ENCODE measurements at regions not wholly inside any gene's neighbourhood (a gene's known extent, or its start where the extent isn't known, plus 50 kb on each side); places are given as distances from the start of the nearest gene placed in this dataset.

- no peak for DNase-seq
Observed at GRCh38 chr14:100381395-100382105, 58.4 kb downstream of the SLC25A47 start.

DNA sequence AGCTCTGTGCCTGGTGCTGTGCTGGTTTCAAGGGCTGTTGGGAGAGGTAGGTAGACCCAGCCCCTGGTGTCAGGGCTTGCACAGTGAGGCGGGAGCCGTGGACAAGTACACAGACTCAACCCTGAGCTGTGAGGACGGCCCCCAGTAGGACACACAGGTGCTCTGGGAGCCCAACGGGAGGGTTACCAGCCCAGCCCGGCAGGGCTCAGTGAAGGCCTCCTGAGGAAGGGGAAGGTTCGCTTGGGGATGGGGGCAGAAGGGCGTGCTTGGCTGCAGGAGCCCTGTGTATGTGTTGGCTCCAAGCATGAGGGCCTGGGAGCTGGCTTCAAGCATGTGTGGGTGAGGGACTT, 58.9 kb downstream of the SLC25A47 start:
- DNase-seq = no peak

GRCh38 chr14:100383727-100384158, 60.6 kb downstream of the SLC25A47 start:
- DNase-seq = peak; percentile 64 to 72

DNA sequence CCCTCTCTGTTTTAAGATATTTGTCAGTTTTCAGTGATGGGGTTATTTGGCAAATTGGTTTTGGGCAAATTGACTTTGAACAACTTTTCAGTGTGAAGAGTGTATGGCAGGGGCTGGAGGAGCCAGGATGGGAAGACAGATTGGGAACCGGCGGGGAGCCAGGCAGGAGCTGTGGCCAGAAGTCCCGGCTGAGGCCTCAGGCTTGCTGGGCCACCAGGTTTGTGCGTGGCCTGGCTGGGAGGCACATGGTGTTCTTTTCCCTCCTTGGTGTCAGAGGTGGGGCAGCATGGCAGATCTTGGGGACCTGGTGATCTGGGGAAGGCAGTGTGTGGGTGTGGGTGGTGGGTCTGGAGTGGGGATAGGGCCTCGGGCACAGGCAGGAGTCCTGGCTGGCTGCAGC, 61.1 kb downstream of the SLC25A47 start:
- DNase-seq = no peak

DNA sequence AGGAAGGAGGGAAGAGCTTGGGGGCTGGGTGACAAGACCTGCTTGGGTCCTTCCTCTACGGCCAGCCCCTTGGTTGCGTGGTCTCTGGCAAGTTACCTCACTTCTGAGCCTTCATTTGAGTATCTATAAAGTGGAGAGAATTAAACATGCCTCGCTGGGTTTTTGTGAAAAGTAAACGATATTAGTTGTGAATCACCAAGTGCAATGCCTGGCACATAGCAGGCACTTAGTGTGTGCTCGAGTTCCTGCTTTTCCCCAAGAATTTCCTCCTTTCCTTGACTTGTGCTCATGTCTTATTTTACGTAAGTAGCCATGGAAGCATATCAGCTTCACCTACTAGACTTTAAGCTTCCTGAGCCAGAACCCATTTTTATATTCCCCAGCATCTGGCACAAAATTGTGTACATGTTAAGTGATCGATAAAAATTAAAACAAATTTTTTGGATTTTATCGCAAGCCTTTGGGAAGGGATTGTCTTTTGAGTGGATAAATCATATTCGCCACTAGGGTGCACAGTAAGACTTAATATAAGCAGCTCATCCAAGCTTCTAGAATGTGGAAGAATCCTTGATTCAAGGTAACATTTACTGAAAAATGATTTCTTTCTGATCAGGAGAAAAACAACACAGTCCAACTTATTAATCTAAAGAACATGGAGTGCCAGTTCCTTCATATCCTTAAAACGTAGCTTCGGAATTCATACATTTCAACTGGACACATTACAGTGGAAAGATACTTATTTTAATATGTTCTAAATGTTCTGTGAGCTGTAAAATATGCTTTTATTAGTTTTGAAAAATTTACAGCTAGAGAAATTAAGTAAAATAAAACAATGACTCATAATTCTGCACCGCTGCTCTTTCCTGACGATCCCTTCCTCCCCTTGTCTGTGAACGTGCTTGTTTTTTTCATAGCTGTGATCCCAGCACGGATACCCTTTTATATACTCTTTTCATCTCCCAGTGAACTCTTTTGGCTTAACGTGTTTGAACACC, 62.0 kb downstream of the SLC25A47 start:
- no peak for DNase-seq

GRCh38 chr14:100386121-100386520, 63.0 kb downstream of the SLC25A47 start:
- no peak for DNase-seq

DNA sequence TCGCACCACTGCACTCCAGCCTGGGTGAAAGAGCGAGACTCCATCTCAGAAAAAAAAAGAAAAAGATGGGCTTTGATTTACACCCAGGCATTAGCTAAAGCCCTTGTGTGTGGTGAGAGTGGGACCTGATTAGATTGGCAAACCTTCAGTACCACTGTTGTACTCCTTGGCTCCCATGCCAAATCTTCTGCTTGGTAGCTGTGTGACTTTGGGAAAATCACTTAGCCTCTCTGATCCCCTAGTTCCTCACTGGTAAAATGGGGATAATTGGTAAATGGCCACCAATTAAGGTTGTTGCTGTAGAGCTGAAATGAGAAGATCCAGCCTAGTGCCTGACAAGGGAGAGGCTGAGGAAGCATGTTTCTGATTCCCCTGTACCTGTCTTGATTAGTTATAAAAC, 63.7 kb downstream of the SLC25A47 start:
- DNase-seq = no peak

GRCh38 chr14:100387450-100387849, 64.3 kb downstream of the SLC25A47 start:
- DNase-seq = no peak

- DNase-seq = no peak
Observed at GRCh38 chr14:100388103-100389054, 65.2 kb downstream of the SLC25A47 start.

DNA sequence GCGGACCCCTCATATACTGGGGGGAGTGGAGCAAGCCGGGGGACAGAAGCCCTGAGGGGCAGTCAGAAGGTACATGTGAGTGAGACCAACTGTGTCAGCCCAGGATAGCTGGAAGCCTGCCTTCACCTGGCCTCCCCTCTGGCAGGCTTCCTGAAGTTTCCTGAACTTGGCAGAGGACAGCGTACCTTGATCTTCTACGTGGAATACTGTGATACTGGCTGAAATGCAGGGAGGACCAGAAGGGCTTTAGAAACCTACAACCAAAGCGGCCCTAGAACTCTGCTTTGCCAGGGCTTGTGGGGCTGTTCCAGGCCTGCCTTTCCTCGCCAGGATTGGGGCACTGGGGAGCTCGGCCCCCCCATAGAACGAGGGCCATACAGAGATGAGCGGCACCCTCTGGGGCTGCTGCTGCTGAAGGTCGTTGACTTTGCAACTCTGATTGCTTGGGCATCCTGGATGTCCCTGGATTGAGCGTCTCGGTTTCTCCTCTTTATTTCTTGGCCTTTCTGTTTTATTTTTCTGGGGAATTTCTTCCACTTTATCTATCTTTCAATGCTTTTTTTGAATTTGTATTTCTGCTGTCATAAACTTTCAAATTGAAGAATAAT, 66.5 kb downstream of the SLC25A47 start:
- DNase-seq = no peak

DNA sequence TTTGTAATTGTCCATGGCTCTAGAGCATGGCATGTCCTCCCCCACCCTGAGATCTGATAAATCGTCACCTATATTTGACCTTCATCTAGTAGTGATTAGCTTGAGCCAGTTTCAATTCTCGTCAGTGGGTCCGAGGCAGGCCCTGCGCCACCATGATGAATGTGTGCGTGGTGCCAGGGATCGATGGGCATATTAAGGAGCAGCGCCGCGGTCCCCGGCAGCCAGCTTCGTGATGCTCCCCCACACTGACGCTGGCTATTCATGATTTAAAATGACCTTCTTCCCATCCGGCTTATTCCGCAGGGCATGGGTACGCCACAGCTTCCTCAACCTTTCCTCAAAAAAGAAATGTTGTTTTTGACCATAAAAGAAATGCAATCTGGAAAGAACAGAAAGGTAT, 68.0 kb downstream of the SLC25A47 start:
- DNase-seq = no peak

DNA sequence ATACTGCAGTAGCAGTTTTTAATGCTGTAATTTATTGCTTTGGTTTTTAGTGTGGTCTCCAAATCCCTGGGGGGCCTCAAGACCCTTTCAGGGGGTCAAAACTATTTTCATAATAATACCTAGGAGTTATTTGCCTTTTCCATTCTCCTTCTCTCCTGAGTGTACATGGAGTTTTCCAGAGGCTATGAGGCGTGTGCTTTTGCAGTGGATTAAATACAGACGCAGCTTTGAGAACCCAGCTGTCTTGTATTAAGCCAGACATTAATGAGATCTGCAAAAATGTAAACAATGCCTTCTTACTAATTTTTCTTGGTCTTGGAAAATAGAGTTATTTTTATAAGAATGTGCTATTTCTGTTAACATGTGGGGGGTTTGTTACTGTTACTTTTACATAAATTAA, 68.6 kb downstream of the SLC25A47 start:
- no peak for DNase-seq

GRCh38 chr14:100392356-100392755, 69.2 kb downstream of the SLC25A47 start:
- no peak for DNase-seq

DNA sequence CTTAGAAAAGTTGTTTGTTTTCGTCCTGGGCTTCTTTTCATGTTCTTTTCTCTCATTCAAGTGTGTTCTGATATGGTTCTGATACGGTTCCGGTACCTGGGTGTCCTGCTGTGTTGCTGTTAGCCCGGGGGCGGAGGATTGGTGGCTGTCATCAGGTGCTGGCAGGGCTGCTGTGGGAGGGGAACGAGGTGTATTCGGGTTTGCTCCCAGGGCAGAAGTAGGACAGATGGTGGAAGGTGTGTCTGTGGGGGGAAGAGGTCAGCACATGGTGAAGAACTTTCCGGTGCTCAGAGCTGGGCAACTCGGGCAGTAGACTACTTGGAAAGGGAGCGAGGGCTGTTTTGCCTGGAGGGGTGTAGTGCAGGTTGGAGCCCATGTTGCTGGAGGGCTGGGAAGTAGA, 70.2 kb downstream of the SLC25A47 start:
- no peak for DNase-seq

DNA sequence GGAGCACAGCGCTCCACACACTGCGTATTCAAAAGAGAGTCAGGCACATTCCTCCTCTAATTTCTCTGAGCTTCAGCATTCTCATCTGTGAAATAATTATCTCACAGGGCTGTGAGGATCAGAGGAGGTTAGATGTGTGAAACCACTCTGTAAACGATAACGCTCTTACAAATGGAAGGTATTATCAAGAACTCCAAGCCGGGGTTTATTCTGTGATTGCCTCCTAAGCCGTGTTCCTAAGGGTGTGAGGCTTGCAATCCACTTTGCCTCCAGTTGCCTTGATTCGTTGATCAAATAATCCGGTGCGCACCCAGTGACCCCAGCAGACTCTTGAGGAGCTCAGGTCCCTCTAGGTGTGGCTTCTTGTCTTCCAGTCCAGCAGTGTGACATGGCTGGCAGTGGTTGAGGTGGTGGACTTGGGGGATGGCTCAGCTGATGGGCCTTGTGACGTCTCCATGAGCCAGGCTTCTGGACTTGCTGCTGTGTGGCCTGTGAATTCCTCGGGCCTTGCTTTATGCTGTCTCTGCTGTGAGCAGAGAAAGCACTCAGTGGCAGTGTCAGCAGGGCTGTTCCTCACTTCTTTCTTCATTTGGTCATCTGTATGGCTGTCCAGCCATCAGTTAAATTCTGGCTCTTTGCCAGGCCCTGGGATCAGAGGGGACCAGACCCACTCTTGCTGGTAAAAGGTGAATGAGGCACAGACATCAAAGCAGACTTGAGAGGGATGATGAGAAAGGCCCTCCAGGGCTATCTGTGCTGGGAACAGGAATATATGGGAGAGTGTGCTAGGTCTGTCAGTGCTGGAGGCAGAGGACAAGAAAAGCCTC, 71.0 kb downstream of the SLC25A47 start:
- no peak for DNase-seq

- no peak for DNase-seq
Observed at GRCh38 chr14:100394886-100395672, 71.9 kb downstream of the SLC25A47 start.

DNA sequence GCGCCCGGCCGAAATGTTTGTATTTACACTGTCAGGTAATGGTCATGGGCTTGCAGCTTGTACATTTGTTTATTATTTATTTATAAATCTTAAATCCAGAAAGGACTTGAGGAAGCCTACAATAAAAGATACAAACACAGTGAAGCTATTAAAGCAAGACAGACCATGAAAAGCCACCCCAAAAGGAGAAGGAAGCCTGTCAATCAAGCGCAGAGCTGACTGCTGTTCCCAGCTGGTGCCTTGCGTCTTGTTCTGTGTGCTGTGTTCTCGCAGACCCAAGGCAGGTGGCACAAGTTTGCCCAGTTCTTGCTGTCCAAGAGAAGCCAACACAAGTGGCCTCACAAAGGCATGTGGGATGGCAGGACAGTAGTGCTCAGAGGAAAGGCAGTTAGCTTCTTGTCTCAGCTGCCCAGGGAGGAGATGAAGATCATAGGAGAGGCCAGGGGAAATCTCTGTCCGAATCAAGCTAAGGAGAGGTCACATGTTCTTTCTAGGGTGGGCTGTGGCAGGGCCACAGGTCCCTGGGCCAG, 73.2 kb downstream of the SLC25A47 start:
- no peak for DNase-seq

GRCh38 chr14:100397005-100397404, 73.9 kb downstream of the SLC25A47 start:
- DNase-seq = no peak

- no peak for DNase-seq
Observed at GRCh38 chr14:100398044-100398443, 74.9 kb downstream of the SLC25A47 start.

Data from activated CD4-positive, alpha-beta T cell treated with anti-CD3 and anti-CD28 coated beads, Interleukin-2, amount 50 U/mL, for 48 hours (primary cell).